ENCODE measurements at regions not wholly inside any gene's neighbourhood (a gene's known extent, or its start where the extent isn't known, plus 50 kb on each side); places are given as distances from the start of the nearest gene placed in this dataset.

GRCh38 chr4:79597266-79597665 lies 189.2 kb upstream of the GK2 start:
- TF ChIP-seq POLR2A (IDR thresholded peaks at IDR 0.05) (no peak), CTCF (IDR thresholded peaks at IDR 0.05) (no peak), EP300 (IDR thresholded peaks at IDR 0.05) (no peak)

Measured in gastroesophageal sphincter (tissue), 3 donors.